IMR-90 (cell line): ENCODE measurements at regions not wholly inside any gene's neighbourhood (a gene's known extent, or its start where the extent isn't known, plus 50 kb on each side); places are given as distances from the start of the nearest gene placed in this dataset.

Experiments
- BHLHE40 ChIP-seq: fragments of 150-350 bp; IDR thresholded peaks from 2 replicates; pipeline ENCODE4 v1.6.1; 2016; ENCODE audit warnings: mild to moderate bottlenecking, low read depth, low read length
- CEBPB ChIP-seq: IDR thresholded peaks from 2 replicates; pipeline ENCODE4 v1.6.1; 2012; ENCODE audit warnings: low read depth, low read length, improper control_type of control experiment
- CHD1 ChIP-seq: IDR thresholded peaks from 2 replicates; pipeline ENCODE4 v1.6.1; 2012; ENCODE audit warnings: low read depth, low read length, improper control_type of control experiment
- ELK1 ChIP-seq: fragments of 150-350 bp; IDR thresholded peaks from 2 replicates; pipeline ENCODE4 v1.6.1; 2016; ENCODE audit warnings: low read depth, mild to moderate bottlenecking, low read length, moderate library complexity, borderline replicate concordance
- FOS ChIP-seq: fragments of 150-350 bp; IDR thresholded peaks from 2 replicates; pipeline ENCODE4 v1.6.1; 2016; ENCODE audit warnings: low read depth, low read length
- MAZ ChIP-seq: IDR thresholded peaks from 2 replicates; pipeline ENCODE4 v1.6.1; 2012; ENCODE audit warnings: low read depth, mild to moderate bottlenecking, low read length, improper control_type of control experiment, moderate library complexity, borderline replicate concordance
- NFE2L2 ChIP-seq: fragments of 150-350 bp; IDR thresholded peaks from 2 replicates; pipeline ENCODE4 v1.6.1; 2016; ENCODE audit warnings: low read depth, mild to moderate bottlenecking, low read length
- POLR2A ChIP-seq: IDR thresholded peaks from 2 replicates; pipeline ENCODE4 v1.6.1; 2012; ENCODE audit warnings: mild to moderate bottlenecking, low read depth, low read length
- RAD21 ChIP-seq: IDR thresholded peaks from 2 replicates; pipeline ENCODE4 v1.6.1; 2012; ENCODE audit warnings: low read length, improper control_type of control experiment
- RFX5 ChIP-seq: IDR thresholded peaks from 2 replicates; pipeline ENCODE4 v1.8.0; 2012; ENCODE audit warnings: low read depth, mild to moderate bottlenecking, low read length, moderate library complexity
- USF2 ChIP-seq: fragments of 150-350 bp; IDR thresholded peaks from 2 replicates; pipeline ENCODE4 v1.6.1; 2017; ENCODE audit warnings: mild to moderate bottlenecking, antibody characterized with exemption, low read length, low read depth
- TF ChIP-seq, protein P1 (sequence below): conservative IDR thresholded peaks from 2 replicates; pipeline ENCODE4 v1.5.1; 2012; ENCODE audit warnings: mild to moderate bottlenecking, low read depth, low read length, improper control_type of control experiment

DNA sequence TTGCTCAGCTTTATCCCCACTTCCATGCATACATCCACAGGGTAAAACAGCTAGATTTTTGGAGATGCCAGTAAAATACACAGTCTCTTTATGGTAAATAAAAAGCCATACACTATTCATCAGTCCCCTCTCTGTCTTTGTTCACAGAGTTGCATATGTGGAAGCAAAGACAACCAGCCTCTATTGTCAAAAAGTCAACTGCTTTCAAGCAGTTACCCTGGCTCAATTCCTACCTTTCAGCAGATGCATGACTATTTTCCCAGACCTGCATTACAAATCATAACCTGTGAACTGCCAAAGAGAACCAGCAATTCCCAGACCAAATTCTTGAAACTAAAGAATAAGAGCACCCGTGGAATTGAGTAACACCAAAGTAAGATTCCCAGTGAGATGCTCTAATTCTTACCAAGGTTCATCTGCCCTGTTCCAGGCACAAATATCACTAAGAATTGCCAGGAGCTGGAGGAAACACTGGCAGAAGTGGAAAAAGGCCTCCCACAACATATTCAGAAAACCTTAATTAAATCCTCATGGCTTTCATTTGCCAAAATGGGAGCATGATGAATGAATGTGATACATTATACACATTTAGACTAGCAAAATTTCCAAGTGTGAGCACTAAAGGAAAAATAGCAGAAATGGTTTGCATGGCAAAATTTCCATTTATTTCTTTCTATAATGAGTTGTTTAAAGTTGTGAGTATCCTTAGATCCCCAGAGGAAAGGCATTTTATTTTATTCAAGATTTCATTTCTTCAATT lies 391.2 kb upstream of the ADGRL3 start:
- TF ChIP-seq CHD1, result no peak
- TF ChIP-seq, protein P1, sequence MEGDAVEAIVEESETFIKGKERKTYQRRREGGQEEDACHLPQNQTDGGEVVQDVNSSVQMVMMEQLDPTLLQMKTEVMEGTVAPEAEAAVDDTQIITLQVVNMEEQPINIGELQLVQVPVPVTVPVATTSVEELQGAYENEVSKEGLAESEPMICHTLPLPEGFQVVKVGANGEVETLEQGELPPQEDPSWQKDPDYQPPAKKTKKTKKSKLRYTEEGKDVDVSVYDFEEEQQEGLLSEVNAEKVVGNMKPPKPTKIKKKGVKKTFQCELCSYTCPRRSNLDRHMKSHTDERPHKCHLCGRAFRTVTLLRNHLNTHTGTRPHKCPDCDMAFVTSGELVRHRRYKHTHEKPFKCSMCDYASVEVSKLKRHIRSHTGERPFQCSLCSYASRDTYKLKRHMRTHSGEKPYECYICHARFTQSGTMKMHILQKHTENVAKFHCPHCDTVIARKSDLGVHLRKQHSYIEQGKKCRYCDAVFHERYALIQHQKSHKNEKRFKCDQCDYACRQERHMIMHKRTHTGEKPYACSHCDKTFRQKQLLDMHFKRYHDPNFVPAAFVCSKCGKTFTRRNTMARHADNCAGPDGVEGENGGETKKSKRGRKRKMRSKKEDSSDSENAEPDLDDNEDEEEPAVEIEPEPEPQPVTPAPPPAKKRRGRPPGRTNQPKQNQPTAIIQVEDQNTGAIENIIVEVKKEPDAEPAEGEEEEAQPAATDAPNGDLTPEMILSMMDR, result no peak
- no peak for TF ChIP-seq POLR2A
- no peak for TF ChIP-seq BHLHE40
- TF ChIP-seq RFX5, result no peak
- TF ChIP-seq MAZ, result no peak
- TF ChIP-seq ELK1, result no peak
- no peak for TF ChIP-seq RAD21
- no peak for TF ChIP-seq NFE2L2
- no peak for TF ChIP-seq CEBPB
- TF ChIP-seq USF2, result no peak
- no peak for TF ChIP-seq FOS
